ENCODE measurements at regions not wholly inside any gene's neighbourhood (a gene's known extent, or its start where the extent isn't known, plus 50 kb on each side); places are given as distances from the start of the nearest gene placed in this dataset.
"Not testable (repeated sequence)": the region's sequence is repeated elsewhere in the genome, so short reads cannot be mapped to it uniquely, and the experiment has no call there.

DNA sequence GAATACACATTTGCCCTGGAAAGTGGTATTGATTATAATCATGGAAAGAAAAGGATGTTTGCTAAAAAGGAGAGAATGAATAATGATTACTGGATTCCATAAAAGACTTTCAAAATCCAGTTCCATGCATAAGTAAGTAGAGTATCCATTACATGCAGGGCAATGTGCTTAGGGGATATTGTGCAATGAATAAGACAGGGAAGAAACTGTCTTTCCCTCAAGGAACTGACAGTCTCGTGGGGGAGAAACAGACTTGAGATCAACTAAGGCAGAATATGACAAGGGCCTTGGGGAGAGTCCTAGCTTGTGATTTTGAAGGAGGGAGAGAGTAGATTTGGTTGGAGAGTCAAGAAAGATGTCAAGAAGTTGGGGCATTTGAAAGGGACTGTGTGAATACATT lies 130.6 kb downstream of the SPP2 start:
- no peak for DNase-seq

DNA sequence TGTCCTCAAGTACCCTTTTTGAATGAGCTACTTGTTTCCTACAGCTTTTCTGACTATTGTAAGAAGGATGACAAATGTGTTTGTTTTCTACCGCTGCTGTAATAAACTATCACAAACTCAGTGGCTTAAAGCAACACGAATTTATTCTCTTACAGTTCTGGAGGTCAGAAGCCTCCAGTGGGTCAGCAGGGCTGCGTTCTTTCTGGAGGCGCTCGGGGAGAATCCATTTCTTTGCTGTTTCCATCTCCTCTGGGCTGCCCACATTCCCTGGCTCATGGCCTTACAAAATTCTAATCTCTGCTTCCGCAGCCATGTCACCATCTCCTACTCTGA lies 128.5 kb downstream of the SPP2 start:
- DNase-seq, result no peak

DNA sequence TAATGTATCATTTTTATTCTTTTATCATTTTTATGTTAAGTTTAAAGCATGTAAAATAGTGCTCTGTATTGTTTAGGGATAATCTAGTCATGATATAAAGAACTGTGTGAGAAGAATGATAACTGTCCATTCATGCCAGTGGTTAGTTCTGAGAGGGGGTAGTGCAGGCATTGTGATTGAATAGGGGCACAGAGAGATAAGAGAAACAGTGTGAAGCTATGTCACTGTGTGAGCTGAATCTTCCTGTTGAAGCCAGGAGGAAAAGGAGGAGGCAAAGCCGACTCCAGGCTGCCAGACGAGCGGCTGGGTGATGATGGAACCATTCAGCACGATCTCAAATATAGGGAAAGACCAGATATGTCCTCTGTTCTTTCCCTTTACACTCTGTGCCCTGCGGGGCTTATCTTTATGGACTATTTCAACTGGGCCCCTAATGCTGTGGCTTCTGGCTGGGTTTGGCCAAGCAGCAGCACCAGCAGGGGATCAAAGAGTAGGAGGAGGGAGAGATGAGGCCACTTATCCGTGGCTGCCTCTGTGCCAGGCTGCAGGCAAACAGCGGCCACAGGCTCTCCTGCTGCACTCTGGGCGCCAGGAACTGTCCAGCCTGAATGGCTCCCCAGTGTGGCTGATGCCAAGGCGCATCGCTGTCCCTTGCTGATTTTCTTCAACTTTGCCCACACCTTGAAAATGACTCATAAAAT lies 128.0 kb downstream of the SPP2 start:
- DNase-seq, result no peak

DNA sequence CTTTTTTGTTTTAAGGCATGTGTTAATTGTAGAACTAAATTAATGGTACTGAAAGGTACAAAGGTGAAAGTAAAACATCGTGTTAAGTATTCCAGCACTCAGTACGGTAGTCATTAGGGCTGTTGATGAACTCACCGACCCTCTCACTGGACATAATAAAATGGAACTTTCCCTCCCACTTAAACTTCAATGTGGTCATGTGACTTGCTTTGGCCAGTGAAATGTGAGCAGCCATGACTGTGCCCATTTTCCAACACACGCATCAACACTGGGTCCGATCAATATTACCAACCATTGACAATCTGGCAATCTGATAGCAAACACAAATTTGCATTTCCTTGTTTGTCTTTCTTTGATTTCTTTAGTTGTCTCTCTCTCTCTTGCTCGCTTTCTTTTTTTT lies 125.1 kb downstream of the SPP2 start:
- no peak for DNase-seq

DNA sequence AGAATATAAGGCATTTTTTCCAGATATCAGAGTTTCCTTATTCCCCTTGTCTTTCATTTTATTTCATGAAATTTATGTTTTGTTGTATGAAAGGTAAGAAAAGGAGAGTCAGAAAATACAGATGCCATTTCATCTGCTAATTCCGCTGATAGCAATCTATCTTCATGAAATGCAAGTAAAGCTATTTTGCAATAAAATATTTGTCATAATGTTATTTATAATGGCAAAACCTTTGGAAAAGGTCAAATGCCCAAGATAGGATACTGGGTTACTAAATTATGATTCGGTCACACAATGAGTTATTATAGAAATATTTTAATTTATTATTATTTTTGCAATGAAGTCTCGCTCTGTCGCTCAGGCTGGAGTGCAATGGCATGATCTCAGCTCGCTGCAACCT lies 124.2 kb downstream of the SPP2 start:
- no peak for DNase-seq

DNA sequence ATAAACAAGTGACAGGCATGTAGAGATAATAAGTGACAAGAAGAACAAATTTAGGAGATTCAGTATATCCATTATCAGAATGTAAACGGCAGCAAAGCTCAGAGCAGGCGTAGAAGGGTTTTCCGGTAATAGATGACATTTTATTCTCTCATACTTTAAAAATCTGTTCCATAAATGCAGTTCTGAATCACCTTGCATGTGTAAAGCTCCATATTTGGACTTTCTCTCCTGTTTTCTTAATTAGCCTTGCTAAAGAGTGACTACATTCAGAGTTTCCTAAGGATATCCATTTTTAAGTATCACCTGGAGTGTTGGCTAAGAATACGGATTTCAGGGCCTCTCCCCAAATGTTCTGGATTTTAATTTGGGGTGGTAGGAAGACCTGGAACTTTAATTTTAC lies 122.0 kb downstream of the SPP2 start:
- no peak for DNase-seq

DNA sequence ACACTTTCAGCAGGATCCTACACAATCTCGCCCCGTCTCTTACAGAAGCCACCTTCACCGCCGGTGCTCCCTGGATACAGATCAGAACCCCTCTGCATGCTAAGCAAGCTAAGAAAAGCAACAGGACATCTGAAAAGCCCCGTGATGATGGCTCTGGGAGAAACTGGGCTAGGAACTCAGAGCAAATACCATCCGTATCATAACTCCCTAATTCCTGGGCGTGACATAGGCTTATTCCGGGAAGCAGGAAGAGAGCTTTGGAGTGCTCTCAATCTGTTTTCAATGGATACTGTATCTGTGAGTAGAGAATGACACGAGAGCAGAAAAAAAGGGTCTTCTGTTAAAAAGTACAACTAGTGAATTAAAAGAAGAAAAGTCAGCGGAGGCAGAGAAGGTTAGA lies 121.6 kb downstream of the SPP2 start:
- no peak for DNase-seq

DNA sequence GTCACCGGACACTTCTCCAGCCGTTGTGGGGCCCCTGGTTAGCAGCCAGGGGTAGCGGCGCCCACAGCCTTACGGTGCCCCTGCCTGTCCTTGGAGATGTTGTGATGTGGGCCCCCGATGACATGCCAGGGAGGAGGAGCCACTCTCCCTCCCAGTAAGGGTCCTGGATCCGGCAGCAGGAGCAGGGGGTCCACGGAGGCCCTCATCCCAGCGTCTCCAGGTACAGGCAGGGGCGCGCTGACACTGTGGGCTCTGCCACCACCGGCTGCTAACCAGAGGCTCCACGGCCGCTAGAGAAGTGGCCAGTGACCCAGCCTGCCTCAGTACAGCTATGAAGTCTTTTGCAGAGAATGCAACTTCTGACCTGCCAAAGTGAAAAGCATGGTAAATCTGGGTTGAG lies 121.2 kb downstream of the SPP2 start:
- no peak for DNase-seq

DNA sequence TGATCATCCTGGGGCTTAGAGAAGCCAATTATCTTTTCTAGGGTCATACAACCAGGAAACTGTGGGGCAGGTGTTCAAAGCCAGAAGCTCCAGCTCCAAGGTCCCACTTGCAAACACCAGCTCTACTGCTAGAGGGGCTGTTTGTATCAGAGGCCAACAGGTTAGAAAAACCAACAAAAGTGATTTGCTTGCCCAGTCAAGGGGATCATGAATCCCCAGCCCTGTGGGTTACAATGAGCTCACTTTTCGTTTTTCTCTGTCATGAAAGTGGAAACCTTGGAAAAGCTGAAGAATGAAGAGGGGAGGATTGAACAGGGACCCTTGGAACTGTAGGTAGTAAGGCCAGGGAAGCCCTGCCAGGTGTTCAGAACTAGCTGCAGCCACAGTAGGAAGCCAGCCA lies 119.2 kb downstream of the SPP2 start:
- no peak for DNase-seq

DNA sequence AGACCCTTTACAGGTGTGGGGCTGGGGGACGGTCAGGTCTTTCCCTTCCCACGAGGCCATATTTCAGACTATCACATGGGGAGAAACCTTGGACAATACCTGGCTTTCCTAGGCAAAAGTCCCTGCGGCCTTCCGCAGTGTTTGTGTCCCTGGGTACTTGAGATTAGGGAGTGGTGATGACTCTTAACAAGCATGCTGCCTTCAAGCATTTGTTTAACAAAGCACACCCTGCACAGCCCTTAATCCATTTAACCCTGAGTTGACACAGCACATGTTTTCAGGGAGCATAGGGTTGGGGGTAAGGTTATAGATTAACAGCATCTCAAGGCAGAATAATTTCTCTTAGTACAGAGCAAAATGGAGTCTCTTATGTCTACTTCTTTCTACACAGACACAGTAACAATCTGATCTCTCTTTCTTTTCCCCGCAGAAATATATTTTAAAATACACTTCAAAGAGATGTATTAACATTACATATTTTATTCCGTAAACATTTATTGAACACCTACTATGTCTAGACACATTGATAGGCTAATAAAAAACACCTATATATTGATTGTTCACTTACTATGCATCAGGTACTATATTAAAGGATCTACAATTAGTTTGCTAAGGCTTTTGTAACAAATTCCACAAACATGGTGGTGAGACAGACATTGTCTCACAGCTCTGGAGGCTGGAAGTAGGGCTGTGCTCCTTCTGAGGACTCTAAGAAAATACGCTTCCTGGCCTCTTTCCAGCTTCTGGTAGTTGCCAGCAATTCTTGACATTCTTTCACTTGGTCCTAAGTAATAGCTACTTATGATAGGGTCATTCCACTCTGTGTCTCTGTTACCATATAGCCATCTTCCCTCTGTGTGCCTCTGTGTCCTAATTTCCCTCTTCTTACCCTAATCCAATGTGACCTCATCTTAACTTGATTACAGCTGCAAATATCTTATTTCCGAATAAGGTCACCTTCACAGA lies 118.4 kb downstream of the SPP2 start:
- not testable (repeated sequence) for DNase-seq

DNA sequence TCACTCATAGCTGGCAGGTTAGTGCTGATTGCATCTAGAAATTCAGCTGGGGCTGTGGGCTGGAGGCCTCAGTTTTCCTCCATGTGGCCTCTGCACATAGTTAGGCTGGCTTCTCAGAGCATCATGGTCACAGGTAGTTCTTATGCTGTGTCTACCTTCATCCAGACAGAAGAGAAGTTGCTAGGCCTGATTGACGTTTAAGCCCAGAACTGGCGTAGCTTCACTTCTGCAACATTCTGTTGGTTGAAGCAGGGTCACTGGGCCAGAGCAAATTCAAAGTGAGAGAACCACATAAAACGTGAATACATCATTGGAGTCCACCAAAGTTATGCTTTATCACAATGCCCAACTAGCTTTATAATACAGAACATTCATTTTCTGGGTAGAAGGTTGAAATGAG lies 116.0 kb downstream of the SPP2 start:
- no peak for DNase-seq

DNA sequence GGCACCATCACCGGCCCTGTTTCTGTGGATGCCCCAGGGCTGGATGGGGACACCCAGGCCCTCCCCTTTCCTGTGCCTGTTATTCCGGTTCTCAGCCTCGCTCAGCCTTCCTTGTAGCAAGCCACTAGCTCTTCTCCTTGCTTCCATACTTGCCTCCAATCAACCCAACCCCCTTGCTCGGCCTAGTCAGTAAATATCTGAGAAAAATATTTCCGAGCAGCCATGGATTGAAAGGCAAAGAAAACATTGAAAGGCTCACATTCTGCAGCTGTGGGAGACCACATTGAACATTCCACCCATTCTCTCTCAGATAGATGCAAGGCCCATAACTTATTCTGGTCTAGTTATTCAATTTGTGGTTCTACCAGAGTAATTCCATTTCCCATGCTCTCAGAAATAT lies 114.9 kb downstream of the SPP2 start:
- DNase-seq, result peak; percentile 38

DNA sequence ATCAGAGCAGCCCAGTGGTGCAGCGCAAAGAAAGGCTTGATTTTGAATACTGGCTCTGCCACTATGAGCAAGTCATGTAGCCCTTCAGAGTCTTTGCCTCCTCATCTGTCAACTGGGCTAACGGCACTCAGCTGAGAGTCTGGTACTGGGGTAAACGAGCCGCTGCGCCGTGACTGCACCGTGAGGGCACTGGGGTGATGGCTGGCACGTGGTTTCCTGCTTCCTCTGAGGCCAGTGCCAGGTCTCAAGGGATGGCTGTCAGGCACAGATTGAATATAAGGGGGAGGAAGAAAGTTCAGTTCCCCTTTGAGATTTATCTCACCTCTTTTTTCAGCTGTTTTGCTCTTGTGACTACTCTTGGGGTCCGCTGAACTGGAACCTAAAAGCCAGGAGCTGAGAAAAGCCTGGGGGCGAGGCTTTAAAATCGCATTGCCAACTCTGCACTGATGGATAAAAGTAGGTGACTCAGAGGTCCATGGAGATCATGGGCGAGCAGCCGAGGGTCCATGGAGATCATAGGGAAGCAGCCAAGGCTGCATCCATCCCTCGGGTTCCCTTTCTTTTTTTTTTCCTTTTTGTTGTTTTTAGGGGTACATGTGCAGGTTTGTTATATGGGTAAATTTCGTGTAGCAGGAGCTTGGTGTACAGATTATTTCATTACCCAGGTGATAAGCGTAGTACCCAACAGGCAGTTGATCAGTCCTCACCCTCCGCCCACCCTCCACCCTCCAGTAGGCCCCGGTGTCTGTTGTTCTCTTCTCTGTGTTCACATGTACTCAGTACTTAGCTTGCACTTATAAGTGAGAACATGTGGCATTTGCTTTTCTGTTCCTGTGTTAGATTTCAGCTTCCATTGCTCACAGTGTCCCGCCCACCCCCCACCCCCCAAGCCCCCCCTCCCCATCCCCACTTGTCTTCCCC lies 114.3 kb downstream of the SPP2 start:
- DNase-seq, result no peak

DNA sequence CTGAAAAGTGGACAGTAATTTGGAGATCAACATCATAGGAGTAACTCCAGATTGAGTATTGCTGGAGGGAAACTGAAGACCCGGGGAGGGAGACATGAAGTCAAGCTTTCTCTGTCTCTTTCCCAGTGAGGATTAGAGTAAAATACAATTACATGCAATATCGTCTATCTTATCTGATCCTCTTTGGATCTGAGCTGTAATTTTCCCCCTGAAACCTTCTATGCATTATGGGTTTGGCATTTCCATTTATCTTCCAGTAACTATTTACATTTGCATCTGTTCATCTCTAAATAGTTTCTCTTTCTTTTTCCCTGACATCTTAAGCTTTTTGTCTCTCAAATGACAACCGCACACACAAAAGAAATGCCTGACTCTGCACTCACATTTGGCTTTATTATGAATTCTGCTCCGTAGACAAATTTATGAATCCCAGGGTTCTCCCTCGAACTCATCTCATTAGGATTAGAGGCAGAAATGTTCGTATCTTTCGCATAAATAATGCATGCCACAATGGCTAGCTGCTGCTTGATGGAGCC lies 113.1 kb downstream of the SPP2 start:
- DNase-seq, result no peak

DNA sequence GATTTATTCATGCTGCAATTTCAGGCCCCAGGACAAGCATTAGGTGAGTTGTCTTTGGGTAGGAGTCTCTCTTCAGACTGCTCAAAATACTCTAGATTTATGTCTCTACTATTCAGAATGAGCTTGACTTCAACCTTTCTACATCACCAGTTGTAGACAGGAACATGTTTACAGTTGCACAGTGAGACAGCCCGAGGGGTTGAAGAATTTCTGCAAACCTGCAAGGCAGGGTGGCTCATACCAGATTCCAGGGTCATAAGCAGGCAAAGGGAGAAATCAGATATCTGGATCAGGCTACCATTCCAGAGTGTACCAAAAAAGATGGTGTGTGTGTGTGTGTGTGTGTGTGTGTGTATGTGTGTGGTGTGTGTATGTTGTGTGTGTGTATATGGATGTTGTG lies 112.4 kb downstream of the SPP2 start:
- no peak for DNase-seq

DNA sequence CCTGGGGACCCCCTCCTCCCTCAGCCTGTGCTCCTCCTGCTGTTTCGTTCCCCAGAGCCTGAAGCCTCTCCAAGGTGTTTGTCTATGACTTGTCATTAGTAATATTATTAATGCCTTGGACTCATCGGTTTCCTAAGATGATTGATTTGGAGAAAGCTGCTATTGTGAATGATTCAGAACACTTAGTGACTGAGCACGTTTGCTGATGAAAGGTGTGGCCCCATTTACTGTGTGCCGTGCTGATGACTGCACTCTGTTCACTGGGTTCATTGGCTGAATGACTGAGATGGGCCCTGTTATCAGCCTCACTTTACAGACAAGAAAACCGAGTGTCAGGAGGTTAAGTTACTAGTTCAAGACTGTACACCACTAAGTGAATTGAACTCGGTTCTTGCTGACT lies 111.4 kb downstream of the SPP2 start:
- DNase-seq, result no peak

DNA sequence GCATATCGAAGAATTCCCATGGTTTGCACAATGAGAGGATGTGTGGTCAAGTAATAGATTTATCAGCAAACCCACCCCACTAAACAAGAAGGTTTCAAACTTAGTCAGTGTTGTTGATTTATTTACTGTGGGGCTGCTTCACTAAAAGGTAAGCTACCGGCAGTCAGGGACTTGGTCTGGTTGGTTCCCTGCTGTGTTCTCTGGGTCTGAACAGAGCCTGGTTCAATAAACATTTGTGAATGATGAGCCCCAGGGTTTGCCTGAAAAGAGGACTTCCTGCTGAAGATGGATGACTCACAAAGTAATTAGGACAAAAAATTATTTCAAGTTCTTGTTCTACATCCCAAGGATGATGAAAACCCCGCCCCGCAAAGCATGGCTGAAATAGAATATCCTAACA lies 108.3 kb downstream of the SPP2 start:
- no peak for DNase-seq

DNA sequence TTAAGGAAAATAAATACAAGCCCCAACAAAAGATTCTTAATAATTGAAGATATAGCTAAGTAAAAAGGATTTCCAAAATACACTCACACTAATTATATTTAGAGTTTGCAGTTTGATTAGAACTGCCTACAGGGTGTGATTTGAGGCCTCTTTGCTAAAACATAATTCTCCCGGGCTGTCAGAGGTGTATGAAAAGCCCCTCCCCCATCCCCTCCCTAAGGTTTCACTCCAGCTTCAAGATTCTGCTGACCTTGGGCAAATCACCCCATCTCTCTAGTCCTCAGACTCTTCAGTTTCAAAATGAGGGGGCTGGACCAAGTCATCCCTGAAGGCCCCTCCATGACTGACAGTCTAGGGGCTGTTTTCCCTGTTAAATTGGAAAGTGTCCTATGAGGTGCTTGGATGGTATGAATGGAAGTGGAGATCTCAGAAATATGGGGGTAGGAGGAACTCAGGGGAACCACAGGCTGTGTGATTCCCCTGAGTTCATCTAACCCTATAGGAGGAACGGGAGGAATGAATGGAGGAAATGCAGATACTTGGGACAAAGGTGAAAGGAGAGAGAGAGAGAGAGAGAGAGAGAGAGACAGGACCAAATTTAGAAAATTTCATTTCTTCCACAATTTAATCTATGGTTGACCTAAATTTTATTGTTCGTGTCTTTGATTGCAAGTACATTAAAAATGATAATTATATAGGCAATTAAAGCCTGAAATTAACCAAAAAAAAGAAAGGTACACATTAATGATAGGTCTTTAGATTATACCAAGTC lies 107.5 kb downstream of the SPP2 start:
- DNase-seq, result no peak

DNA sequence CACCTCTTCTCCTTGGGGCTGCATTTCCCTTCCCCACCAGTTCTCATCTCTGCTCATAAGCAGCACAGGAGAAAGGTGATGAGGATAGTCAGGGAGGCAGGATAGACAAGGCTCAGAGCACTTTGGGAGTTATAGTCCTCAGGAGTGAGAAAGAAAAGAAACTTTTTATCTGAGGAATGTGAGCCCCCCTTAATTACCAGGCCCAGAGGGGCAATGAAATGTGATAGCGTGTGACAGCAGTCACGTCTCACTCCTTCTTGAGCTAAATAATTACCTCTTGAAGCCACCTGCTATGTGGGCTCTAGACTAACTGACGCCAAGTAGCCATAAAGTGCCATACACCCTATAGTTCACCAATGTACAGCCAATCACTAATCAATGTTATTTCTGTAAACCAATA lies 105.8 kb downstream of the SPP2 start:
- no peak for DNase-seq

DNA sequence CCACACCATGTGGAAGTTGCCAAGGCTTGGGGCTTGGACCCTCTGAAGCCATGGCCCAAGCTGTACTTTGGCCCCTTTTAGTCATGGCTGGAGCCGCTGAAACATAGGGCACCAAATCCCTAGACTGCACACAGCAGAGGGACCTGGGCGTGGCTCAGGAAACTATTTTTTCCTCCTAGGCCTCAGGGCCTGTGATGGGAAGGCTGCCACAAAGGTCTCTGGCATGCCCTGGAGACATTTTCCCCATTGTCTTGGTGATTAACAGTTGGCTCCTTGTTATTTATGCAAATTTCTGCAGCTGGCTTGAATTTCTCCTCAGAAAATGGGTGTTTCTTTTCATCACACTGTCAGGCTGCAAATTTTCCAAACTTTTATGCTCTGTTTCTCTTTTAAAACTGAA lies 102.3 kb downstream of the SPP2 start:
- not testable (repeated sequence) for DNase-seq

DNA sequence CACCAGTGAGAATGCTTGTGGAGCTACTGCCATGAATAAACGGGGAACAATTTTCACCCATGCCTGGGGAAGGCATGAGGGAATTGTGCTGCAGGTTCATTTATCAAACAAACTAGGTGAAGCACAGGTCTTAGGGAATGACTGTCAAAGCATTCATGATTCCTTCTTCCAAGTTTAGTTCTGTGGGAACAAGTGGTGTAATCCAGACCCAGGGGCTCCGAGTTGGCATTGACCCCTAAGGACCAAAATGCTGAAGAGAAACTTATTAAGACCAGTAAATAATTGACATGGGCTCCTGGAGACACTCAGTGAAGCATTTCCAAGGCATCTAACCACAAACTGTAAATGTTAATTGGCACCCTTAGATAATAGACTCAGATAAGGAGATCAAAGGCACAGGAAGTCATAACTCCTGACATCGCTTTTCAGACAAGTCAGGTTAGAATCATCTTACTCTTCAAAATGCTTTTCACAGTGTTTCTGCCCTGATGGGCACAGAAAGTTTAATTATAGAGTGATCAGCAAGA lies 96.9 kb downstream of the SPP2 start:
- DNase-seq, result no peak

All from left hindlimb (tissue), 1 donor.